Fibroblast of lung (primary cell): ENCODE measurements at regions not wholly inside any gene's neighbourhood (a gene's known extent, or its start where the extent isn't known, plus 50 kb on each side); places are given as distances from the start of the nearest gene placed in this dataset.

ENCODE experiments used
- CTCF ChIP-seq, 2 donors: IDR thresholded peaks in 1 of 2; conservative IDR thresholded peaks in 1 of 2; 1 replicate in 1 of 2; 2 replicates in 1 of 2; pipeline ENCODE4 v1.5.1; 2011 to 2012; ENCODE audit warnings: low read length in 2 of 2, control low read depth in 1 of 2, inconsistent platforms in 1 of 2, low read depth in 1 of 2, mild to moderate bottlenecking in 1 of 2
- EZH2 ChIP-seq: IDR thresholded peaks from 2 replicates; pipeline ENCODE4 v1.5.1; 2012; ENCODE audit warnings: low read length, control low read depth, mild to moderate bottlenecking; ENCODE audit errors: missing control alignments

- no peak for TF ChIP-seq CTCF (conservative IDR thresholded peaks at IDR 0.05 in 1 of 2, IDR thresholded peaks at IDR 0.05 in 1 of 2; ENCODE audit: low read depth in 1 of 2, low read length in 2 of 2)
- no peak for TF ChIP-seq EZH2
These were observed 89.8 kb upstream of the ATXN1 start for GRCh38 chr6:16851044-16851540.
